ENCODE measurements at regions not wholly inside any gene's neighbourhood (a gene's known extent, or its start where the extent isn't known, plus 50 kb on each side); places are given as distances from the start of the nearest gene placed in this dataset.

- H3K9me2 ChIP-seq (ENCODE audit: insufficient read depth, low read length) = no peaks in the 10 kb centered on the region
- DNase-seq (ENCODE audit: low spot score) = no peak
- no peaks in the 10 kb centered on the region for H3K4me1 ChIP-seq (ENCODE audit: insufficient read depth, low read length, poor library complexity, severe bottlenecking)
- H4K20me1 ChIP-seq (ENCODE audit: insufficient read depth, low read length) = no peaks in the 10 kb centered on the region
- no peak overlapping the region for H3K4me2 ChIP-seq (ENCODE audit: low read length)
- H3K36me3 ChIP-seq (ENCODE audit: insufficient read depth, low read length) = no peaks in the 10 kb centered on the region
- TF ChIP-seq CTCF (conservative IDR thresholded peaks at IDR 0.05; ENCODE audit: low read length) = no peak
- no peak overlapping the region for H2AFZ ChIP-seq (ENCODE audit: low read length)
- no TSS peak for BruUV-seq (replicated peaks)
- no peak overlapping the region for H3K4me3 ChIP-seq (ENCODE audit: low read depth, low read length, poor library complexity, severe bottlenecking)
- H3K9me3 ChIP-seq (ENCODE audit: low read length) = no peaks in the 10 kb centered on the region
- CTCF ChIA-PET (ENCODE audit: unreplicated experiment) = no interaction called here
- POLR2A ChIA-PET = no interaction called here
- H3K79me2 ChIP-seq (ENCODE audit: insufficient read depth, low read depth, low read length) = no peaks in the 10 kb centered on the region
- intact Hi-C loops (cut with micrococcal nuclease; ENCODE audit: unreplicated experiment) = no loop called here
- no peak overlapping the region for H3K27ac ChIP-seq (ENCODE audit: low read depth, low read length, poor library complexity, severe bottlenecking)
These were observed 961.3 kb downstream of the ADGRL3 start for GRCh38 chr4:62161446-62161845.

- ChIA-PET POLR2A (no interaction called here), CTCF (ENCODE audit: unreplicated experiment) (no interaction called here)
- H3K36me3 ChIP-seq (ENCODE audit: insufficient read depth, low read length) = no peaks in the 10 kb centered on the region
- H3K4me2 ChIP-seq (ENCODE audit: low read length) = no peak overlapping the region
- H3K9me2 ChIP-seq (ENCODE audit: insufficient read depth, low read length) = no peaks in the 10 kb centered on the region
- H4K20me1 ChIP-seq (ENCODE audit: insufficient read depth, low read length) = no peaks in the 10 kb centered on the region
- no peak overlapping the region for H2AFZ ChIP-seq (ENCODE audit: low read length)
- no peak for DNase-seq (ENCODE audit: low spot score)
- H3K79me2 ChIP-seq (ENCODE audit: insufficient read depth, low read depth, low read length) = no peaks in the 10 kb centered on the region
- intact Hi-C loops (cut with micrococcal nuclease; ENCODE audit: unreplicated experiment) = no loop called here
- no peak overlapping the region for H3K27ac ChIP-seq (ENCODE audit: low read depth, low read length, poor library complexity, severe bottlenecking)
- no peaks in the 10 kb centered on the region for H3K4me1 ChIP-seq (ENCODE audit: insufficient read depth, low read length, poor library complexity, severe bottlenecking)
- TF ChIP-seq CTCF (conservative IDR thresholded peaks at IDR 0.05; ENCODE audit: low read length) (no peak), EZH2phosphoT487 (IDR thresholded peaks at IDR 0.05; ENCODE audit: borderline replicate concordance, low read depth, low read length) (no peak)
- no peaks in the 10 kb centered on the region for H3K9me3 ChIP-seq (ENCODE audit: low read length)
- H3K4me3 ChIP-seq (ENCODE audit: low read depth, low read length, poor library complexity, severe bottlenecking) = no peak overlapping the region
- no TSS peak for BruUV-seq (replicated peaks)
These were observed 959.8 kb downstream of the ADGRL3 start for GRCh38 chr4:62159876-62160275.

GRCh38 chr4:62159306-62159705, 959.2 kb downstream of the ADGRL3 start:
- Histone ChIP-seq H3K4me1 (ENCODE audit: insufficient read depth, low read length, poor library complexity, severe bottlenecking) (no peaks in the 10 kb centered on the region), H3K4me3 (ENCODE audit: low read depth, low read length, poor library complexity, severe bottlenecking) (no peak overlapping the region), H3K79me2 (ENCODE audit: insufficient read depth, low read depth, low read length) (no peaks in the 10 kb centered on the region), H2AFZ (ENCODE audit: low read length) (no peak overlapping the region), H4K20me1 (ENCODE audit: insufficient read depth, low read length) (no peaks in the 10 kb centered on the region), H3K4me2 (ENCODE audit: low read length) (no peak overlapping the region), H3K27ac (ENCODE audit: low read depth, low read length, poor library complexity, severe bottlenecking) (no peak overlapping the region), H3K36me3 (ENCODE audit: insufficient read depth, low read length) (no peaks in the 10 kb centered on the region), H3K9me3 (ENCODE audit: low read length) (no peaks in the 10 kb centered on the region), H3K9me2 (ENCODE audit: insufficient read depth, low read length) (no peaks in the 10 kb centered on the region)
- intact Hi-C loops (cut with micrococcal nuclease; ENCODE audit: unreplicated experiment) = no loop called here
- no peak for DNase-seq (ENCODE audit: low spot score)
- no TSS peak for BruUV-seq (replicated peaks)
- no peak for TF ChIP-seq EZH2phosphoT487 (IDR thresholded peaks at IDR 0.05; ENCODE audit: borderline replicate concordance, low read depth, low read length)
- no peak for TF ChIP-seq CTCF (conservative IDR thresholded peaks at IDR 0.05; ENCODE audit: low read length)
- CTCF ChIA-PET (ENCODE audit: unreplicated experiment) = no interaction called here
- POLR2A ChIA-PET = no interaction called here

All from OCI-LY7 (cell line).